ENCODE measurements at regions not wholly inside any gene's neighbourhood (a gene's known extent, or its start where the extent isn't known, plus 50 kb on each side); places are given as distances from the start of the nearest gene placed in this dataset.
A peak's percentile ranks its signal among the peaks of the same experiment; 100 is the strongest.

DNA sequence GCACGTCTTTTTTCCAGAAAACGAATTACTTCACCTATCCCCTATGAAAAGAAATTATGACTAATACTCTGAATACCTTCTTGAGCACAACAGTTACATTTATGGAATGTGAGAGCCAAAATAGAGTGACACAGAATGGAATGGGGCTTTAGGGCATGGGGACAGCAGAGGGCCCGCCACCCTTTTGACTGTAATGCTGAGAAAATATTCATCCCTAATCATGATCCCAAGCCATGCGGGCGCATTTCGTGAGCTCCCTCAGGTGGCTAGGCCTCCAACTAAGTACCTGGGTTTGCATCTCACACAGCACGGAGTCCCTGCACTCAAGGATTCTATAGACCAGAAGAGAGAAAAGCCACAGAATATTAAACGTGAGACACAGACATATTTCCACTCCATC lies 212.6 kb downstream of the SOD2 start:
- no peak for DNase-seq (ENCODE audit: low spot score)

DNA sequence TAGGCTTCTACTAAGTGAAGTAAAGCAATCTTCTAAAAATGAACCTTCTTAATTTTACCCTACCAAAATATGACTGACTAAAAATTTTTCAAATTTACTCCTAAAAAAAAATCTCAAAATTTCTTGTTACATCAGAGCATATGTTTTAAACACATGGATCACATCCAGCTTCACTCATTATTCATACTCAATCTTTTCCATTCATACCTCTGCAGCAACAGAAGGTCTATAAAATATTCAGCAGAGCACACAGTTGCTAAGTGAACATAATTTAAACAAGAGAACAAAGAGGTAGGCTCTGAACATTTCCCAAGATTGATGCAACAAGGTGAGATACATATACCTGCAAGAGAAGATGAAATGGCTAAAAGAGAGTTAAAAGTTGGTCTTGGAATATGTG lies 213.9 kb downstream of the SOD2 start:
- no peak for DNase-seq (ENCODE audit: low spot score)

DNA sequence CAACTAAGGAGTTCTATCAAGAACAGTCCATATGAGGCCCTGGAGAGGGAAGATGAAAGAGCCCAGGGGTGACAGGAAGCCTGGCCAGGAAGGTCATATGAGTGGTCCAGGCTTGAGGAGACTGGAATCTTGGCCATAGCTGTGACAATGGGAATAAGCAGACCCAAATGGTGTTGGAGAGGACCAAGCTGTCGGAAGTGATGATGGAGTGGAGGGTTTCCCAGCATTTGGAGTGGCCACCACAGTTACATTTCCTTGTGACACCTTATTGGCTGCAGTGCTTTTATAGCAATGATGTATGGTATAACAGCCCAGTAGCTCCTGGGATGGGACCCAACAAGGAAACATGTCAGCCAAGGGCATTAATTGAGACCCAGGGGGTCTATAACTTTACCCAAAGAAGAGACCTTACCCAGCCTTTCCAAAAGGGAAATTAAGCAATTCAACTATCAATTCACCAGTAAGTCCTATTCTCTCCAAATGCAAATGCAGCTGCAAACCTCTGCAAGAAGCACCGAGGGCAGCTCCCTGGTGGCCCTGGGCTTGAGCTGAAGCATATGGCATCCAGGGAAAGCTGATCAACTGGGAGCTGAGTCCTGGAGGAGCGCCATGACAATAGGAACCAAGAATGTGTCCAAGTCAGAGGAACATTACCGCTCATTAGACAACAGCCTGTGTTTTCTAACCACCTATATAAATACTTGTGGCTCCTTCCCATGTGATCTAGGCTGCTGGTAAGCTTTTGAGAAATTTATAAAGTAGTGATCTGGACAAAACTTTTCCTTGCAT lies 219.4 kb downstream of the SOD2 start:
- no peak for DNase-seq (ENCODE audit: low spot score)

DNA sequence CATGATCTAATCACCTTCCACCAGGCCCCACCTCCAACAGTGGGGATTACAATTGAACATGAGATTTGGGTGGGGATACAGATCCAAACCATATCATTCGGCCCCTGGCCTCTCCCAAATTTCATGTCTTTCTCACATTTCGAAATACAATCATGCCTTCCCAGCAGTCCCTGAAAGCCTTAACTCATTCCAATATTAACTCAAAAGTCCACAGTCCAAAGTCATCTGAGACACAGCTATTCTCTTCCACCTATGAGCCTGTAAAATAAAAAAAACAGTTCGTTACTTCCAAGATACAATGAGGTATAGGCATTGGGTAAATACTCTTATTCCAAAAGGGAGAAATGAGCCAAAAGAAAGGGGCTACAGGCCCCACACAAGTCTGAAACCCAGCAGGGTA lies 222.6 kb downstream of the SOD2 start:
- no peak for DNase-seq (ENCODE audit: low spot score)

DNA sequence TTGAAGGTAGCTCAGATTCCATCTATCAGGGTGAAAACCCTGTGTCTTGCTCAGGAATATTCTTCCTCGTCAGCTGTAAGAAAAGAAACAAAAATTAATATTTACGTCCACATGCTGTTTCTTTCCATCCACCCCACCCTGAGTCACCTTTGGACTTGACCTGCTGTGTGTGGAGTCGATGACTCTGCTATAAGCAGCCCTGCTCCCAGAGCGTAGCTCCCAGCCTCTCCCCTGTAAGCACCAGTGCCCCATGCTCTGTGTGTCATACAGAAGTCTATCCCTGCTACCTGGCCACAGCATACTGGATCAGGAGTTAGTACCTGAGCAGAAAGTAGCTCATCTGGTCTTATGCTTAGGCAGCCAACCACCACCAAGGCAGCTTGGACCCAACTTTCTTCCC lies 223.6 kb downstream of the SOD2 start:
- no peak for DNase-seq (ENCODE audit: low spot score)

DNA sequence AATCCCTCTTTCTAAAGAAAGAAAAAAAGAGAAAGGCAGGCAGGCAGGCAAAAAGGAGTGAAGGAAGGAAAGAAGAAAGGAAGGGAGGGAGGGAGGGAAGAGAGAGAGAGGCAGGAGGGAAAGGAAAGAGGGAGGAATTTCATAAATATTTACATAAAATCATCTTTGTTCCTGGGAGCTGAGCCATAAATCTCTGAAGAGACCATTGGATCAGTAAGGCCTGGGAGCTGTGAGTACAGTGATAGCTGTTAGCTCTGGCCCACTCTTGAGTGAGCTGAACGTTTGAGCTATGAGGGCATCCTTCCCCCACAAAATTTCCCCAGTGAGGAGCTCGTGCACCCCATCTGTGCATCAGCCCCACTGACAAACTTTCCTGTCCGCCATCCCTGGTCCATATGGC lies 224.0 kb downstream of the SOD2 start:
- DNase-seq (ENCODE audit: low spot score), result no peak

DNA sequence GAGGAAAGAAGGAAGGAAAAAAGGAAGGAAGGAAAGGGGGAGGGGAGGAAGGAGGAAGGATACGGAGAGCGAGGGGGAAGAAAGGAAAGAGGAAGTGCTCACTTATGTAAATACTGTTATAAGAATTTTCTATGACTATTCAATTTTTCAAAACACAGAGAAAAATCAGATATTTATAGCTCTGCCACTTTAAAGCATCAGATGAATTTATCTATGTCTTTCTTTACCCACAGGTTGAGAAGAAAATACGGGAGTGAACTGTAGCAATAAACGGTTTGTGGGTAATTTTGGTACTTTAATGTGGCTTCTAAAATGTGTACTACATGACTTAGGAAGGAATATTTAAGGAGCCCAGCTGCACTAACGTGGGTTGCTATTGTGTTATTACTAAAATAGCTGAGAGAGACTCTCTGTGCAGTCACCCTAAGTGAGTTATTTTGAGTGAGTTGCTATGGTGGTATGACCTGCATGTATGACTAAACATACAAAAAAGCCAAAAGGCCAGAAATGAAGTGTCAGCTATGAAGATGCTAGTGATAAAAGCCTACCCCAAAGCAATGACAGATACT lies 225.5 kb downstream of the SOD2 start:
- peak; percentile 15 for DNase-seq (ENCODE audit: low spot score)

DNA sequence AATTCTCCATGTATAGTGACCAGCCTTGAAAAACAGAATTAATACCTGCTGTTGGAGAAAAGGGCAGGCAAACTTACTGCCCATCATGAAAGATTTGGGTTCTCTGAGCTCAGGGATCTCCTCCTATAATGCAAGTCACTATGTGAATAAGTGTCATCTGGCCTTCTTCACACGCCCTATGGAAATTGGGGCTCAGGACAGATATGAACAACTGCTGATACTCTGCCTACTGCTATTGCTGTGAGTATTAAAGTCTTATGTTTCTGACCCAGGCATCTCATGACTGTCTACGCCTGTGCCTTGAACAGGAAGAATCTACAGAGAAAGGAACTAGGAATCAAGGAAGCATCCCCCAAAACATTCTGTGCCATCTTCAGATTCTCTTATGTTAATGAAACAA lies 226.1 kb downstream of the SOD2 start:
- DNase-seq (ENCODE audit: low spot score), result no peak

DNA sequence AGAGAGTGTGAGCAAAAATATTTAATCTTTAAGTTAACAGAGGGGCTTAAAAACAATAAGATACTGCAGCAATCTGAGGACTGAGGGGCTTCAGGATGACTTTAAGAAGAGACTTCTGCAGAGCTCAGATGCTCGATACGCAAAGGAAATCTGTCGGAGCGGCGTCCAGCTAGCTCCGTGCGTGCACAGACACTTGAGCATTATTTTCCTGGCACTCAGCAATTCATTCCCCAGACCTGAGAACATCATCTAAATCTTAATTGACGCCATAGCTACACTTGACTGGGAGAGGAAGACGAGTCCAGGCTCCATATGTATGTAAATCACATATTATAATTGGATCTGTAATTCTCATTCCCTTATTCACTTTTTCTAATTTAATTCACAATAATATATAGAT lies 228.2 kb downstream of the SOD2 start:
- no peak for DNase-seq (ENCODE audit: low spot score)

DNA sequence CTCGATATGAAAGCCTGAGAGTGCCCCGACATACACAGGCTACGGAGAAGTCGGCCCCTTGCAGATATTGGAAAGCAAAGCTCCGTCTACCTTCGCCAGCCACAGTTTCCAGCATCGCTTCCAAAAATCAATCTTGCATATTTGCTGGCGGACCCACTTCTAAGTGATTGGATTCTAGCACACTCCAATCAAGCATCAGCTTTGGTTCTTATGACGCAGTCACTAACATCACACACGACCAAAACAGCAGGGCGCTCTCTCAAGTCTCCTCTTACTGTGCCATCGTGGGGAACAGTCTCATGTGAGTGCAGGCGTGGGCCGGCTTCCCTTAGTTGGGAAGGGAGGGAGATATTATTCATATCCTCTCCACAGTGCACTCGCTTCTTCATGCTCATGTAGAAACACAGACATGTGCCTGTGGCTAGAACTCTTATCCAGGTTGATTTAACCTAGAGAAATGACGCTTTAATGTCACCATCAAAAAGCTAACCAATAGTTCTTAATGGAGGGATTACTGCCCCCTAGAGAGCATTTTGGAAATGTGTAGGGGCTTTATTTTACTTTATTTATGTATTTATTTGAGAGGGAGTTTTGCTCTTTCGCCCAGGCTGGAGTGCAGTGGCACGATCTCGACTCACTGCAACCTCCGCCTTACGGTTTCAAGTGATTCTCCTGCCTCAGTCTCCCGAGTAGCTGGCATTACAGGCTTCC lies 229.8 kb downstream of the SOD2 start:
- peak; percentile 13 for DNase-seq (ENCODE audit: low spot score)

DNA sequence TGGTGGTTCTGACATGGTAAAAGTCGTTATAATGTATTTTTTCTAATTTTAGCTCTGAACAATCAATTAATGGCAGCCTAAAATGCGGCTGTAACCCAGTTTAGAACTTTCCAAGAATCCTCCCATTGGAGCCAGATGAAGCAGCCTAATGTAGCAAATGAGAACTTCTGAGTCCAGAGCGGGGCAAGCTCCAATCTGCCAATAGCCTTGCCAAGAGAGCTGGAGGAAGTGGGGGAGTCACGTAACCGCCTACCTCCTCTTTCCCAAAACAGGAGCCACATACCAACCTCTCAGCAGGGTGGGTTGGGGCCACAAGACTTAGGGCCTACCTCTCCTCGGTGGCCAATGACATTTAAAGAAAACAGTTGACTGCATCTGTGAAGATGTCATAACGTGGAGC lies 230.6 kb downstream of the SOD2 start:
- DNase-seq (ENCODE audit: low spot score), result no peak

DNA sequence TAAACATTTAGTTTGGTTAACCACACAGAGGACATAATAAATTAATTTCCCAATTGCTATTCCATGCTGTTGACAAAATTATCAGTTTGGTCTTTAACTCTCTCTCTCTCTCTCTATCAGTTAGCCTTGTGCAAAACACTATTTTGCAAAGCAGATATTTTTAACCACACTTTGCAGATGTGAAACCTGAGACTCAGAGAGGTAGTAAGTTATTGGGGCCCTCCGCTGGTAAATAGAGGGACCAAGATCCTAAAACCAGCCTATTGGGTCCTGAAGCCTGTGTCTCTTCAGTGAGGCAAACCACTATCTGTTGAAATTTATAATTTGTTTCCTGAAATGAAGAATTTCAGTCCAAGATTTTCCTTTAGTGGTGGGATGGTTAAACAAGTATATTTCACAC lies 231.0 kb downstream of the SOD2 start:
- DNase-seq (ENCODE audit: low spot score), result no peak

DNA sequence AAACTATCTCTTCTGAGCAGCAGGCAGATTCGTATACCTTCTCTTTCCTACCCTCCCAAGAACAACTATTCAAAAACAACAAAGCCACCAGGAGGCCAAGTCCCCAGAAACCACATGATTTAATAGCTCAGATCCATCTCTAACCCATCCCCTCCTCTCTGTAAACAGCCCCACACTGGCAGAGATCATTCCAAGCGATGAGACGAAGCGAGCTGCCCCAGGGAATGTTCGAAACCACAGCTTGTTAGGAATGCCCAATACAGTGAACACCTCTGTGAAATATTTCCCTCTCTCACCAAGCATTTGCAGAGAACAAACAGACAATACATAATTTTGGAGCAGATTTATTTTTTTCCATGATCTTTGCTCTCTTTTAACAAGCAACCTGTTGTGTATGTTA lies 231.8 kb downstream of the SOD2 start:
- DNase-seq (ENCODE audit: low spot score), result no peak

DNA sequence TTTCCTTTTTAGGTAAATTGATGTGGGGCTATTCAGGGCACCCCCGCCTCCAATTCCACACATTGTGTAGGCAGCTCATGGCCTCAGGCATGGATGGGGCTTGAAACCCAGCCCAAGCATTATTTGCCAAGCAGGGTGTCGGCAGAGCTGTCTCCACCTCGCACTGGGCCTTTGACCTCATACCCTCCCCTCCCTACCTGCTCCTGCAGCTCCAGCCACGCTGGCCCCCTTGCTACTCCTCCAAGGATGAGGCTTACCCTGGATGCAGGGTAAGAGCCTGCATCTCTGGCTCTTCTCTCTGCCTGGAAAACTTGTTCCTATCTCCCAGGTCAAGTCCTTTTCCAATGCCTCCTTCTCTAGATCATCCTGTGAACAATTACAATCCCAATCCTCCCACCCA lies 232.6 kb downstream of the SOD2 start:
- no peak for DNase-seq (ENCODE audit: low spot score)

DNA sequence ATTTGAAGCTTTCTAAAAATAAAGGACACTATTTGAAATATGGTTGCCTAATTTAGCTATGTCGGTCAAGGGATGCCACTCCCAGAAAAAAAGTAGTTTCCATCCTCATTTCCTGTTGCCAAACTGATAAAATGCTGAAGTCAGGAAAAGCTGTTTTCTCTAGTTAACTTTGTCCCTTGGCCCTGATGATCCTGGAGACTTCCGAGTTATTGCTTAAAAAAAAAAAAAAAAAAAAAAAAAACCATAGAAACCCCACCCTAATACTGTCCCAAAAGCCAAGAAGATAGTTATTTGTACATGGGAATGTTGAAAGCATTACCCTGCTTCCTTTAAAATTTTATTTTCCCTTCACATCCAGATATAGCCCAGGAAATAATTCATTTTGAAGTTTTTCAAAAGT lies 236.7 kb downstream of the SOD2 start:
- no peak for DNase-seq (ENCODE audit: low spot score)

DNA sequence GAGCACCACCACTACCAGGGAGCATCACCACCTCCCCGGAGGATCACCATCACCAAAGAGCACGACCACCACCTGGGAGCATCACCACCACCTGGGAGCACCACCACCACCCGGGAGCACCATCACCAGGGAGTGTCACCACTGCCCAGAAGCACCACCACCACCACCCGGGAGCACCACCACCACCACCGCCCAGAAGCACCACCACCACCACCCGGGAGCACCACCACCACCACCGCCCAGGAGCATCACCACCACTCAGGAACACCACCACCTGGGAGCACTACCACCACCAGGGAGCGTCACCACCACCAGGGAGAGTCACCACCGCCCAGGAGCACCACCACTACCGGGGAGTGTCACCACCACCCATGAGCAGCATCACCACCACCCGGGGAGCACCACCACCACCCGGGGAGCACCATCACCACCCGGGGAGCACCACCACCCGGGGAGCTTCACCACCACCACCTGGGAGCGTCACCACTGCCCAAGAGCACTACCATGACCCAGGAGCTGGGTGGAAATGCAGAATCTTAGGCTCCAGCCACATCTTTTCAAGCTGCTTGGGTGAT lies 237.3 kb downstream of the SOD2 start:
- no peak for DNase-seq (ENCODE audit: low spot score)

DNA sequence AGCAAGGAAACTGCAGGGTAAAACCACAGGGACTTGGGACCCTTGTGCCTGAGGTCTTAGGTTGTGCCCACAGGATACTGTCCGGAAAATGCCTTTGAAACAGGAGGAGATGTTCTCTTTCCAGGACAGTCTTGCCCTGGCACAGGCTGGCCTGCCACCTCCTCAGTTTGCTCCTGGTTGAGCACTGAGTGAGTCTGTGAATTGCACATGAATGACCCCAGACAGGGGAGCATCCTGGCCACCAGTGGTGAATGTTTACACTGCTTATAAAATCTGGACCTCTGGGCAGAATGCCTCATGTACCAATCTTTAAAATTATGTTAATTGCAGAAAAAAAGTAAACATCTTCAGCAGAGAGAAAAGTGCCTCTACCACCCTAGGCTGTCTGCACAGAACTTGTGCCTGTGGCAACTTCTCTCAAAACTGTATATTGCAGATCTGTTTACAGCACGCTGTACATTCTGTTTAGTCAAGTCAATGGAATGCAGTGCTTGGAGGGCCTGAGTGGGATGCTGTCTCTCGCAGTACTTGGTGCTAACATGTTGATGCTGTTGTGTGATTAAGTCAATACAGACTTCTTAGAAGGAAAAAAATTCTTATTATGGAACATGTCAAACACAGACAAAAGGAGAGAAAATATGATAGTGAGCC lies 242.1 kb downstream of the SOD2 start:
- no peak for DNase-seq (ENCODE audit: low spot score)

DNA sequence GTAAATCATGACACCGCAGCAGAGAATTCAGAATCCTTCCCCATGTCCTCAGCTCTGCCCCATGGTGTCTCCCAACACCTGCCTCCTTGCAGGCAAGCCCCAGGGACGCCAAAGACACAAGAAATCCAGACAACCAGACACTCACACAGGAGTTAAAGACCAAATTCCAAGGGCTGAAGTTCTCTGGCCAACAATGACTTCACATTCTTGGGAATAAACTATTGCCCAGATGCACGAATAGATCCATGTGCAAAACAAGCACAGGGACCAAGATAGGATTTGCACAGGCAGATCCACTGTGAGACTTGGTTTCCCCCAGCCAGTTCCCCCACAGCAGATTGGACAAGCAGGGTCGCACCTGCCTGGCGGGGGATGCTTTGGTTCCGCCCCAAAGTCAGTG lies 246.7 kb downstream of the SOD2 start:
- no peak for DNase-seq (ENCODE audit: low spot score)

DNA sequence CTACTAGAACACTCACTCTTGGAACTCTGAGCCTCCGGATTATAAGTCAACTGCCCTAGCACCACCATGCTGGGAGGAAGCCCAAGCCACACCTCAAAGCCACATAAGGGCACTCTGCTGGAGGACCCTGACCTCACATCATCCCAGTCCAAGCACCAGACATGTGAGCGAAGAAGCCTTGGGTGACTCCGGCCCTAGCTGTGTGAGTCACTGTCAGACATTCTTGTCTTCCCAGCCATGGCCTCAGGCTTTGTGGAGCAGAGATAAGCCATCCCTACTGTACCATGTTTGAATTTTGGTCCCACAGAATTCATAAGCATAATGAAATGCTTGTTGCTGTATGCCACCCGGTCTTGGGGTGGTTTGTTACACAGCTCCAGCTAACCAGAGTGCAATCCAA lies 247.7 kb downstream of the SOD2 start:
- DNase-seq (ENCODE audit: low spot score), result no peak

DNA sequence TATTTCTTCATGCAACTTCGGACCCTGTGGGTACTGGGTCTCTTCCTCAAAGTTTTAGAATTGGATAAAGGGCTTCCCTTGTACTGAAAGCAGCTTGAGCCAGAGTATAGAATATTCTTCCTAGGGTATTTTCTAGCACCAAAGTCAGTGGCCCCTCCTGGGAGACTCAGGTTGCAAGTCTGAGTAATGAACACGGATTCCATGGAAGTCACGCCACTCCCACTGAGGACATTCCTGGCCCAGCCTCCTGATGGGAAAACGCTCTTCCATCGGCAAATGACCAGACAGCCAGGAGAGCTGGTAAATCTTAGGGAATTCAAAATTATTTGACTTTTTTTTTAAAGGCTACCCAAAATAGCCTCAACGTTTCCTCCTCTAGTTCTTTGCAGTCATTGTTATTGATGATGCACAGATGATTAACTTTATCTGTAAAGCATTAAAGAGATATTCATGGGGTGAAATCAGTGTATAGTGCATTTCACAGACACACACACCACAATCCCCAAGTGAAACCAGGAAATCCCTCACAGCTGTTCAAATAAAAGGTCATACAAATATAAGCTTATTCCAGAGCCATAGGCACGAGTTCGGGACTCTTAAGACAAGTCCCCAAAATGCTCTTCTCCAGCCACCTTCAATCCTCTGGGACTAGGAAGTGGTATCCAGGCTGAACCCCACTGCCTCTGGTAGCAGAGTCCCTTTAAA lies 248.8 kb downstream of the SOD2 start:
- no peak for DNase-seq (ENCODE audit: low spot score)

DNA sequence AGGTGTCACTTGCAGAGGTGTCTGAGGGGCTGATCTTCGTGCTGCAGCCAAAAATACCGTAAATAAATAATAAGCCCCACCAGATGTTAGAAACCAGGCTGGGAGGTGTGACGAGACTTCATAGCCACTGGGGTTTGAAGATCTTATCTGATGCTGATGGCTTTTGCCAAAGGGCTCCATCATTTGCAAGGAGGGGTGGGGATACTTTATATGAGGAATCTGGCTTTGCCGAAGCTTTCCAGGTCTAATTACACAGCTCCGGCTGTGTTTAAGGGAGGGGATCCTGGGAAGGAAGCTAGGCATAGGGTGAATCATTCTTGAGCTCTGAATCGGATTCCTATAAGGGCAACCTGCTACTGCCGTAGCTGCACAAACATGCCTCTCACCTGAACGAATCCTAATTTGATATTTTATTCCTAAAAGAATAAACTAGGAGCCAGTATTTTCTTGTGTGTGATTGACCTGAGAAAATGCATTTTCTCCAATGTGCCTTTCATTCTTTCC lies 249.6 kb downstream of the SOD2 start:
- no peak for DNase-seq (ENCODE audit: low spot score)

DNA sequence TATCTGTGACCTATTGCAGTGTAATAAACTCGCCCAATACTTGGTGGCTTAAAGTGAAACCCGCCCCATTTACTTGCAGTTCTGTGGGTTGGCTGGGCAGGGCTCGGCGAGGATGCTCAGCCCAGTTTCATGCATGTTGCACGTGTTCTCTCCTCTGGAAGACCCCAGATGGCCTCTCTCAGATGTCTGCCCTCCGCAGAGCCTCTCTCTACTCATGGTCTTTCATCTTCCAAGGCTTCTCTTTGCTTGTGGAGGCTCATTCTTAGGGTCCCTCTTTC lies 251.4 kb downstream of the SOD2 start:
- no peak for DNase-seq (ENCODE audit: low spot score)

Measured in activated CD4-positive, alpha-beta T cell treated with anti-CD3 and anti-CD28 coated beads, Interleukin-2, Interleukin-4, amounts not matched to agents 100 ng/mL and 50 ng/mL, durations not matched to agents 16 hours and 8 hours (primary cell).